H1 (cell line): ENCODE measurements at regions not wholly inside any gene's neighbourhood (a gene's known extent, or its start where the extent isn't known, plus 50 kb on each side); places are given as distances from the start of the nearest gene placed in this dataset.

Source experiments
- CTCF ChIA-PET: fragments of 300-600 bp; sonication (Branson Sonifier 250); formaldehyde crosslinking; loops from one replicate; lab custom pipeline; 2021; ENCODE audit not compliant: partially characterized antibody; lab: Charles Lee
- POLR2A ChIA-PET: fragments of 300-600 bp; sonication (Branson Sonifier 250); formaldehyde crosslinking; loops from one replicate; lab custom pipeline; 2021; ENCODE audit warnings: inconsistent platforms; ENCODE audit not compliant: partially characterized antibody; lab: Charles Lee
- DNase-seq, 2 experiments: peaks; one replicate each; pipeline versions ENCODE4 v3.0.0 to v3.0.0-alpha.2; 2010 to 2022; ENCODE audit warnings: low spot score in 2 of 2, low read depth in 1 of 2, mixed read lengths in 1 of 2
- FAIRE-seq: peaks from 2 replicates; lab custom pipeline; 2011; peaks lifted over from hg19 to GRCh38; lab: Jason Lieb, UNC
- H2AFZ ChIP-seq: 2 replicates; pipeline ENCODE4 v1.8.1; 2012; ENCODE audit warnings: low read length, inconsistent platforms
- H2AK5ac ChIP-seq: 2 replicates; pipeline ENCODE4 v1.6.1; 2013; ENCODE audit warnings: low read depth, low read length
- H2BK120ac ChIP-seq: replicated peaks from 2 replicates; pipeline ENCODE3; 2013; ENCODE audit warnings: low read depth, low read length, inconsistent platforms
- H2BK12ac ChIP-seq: 2 replicates; pipeline ENCODE4 v1.6.1; 2013; ENCODE audit warnings: low read depth, low read length
- H2BK15ac ChIP-seq: 2 replicates; pipeline ENCODE4 v1.6.1; 2013; ENCODE audit warnings: low read length
- H2BK20ac ChIP-seq: 2 replicates; pipeline ENCODE4 v1.6.1; 2013; ENCODE audit warnings: low read length
- H2BK5ac ChIP-seq: 2 replicates; pipeline ENCODE4 v1.6.1; 2013; ENCODE audit warnings: low read depth, low read length
- H3K14ac ChIP-seq: 2 replicates; pipeline ENCODE4 v1.6.1; 2013; ENCODE audit warnings: inconsistent platforms; ENCODE audit not compliant: insufficient read length
- H3K18ac ChIP-seq: 2 replicates; pipeline ENCODE4 v1.6.1; 2013; ENCODE audit warnings: low read length; ENCODE audit errors: extremely low read depth
- H3K23ac ChIP-seq: 2 replicates; pipeline ENCODE4 v1.6.1; 2013; ENCODE audit warnings: inconsistent platforms; ENCODE audit not compliant: insufficient read length
- H3K23me2 ChIP-seq: 2 replicates; pipeline ENCODE4 v1.6.1; 2013; ENCODE audit warnings: low read depth, low read length
- H3K27ac ChIP-seq: 2 replicates; pipeline ENCODE4 v1.6.1; 2011; ENCODE audit warnings: low read depth, low read length, inconsistent platforms
- H3K27me3 ChIP-seq, 4 experiments: replicated peaks in 1 of 4; 1 replicate in 1 of 4; 2 replicates in 3 of 4; pipeline versions ENCODE4 v1.6.1 to v1.8.1; 2011 to 2013; ENCODE audit warnings: low read length in 3 of 4, mild to moderate bottlenecking in 3 of 4, inconsistent platforms in 2 of 4, mixed read lengths in 2 of 4, moderate library complexity in 1 of 4; ENCODE audit not compliant: control insufficient read depth in 3 of 4, insufficient read depth in 3 of 4; ENCODE audit errors: extremely low read depth in 1 of 4
- H3K36me3 ChIP-seq, 4 experiments: 2 replicates each; pipeline versions ENCODE4 v1.6.1 to v1.8.1; 2011 to 2013; ENCODE audit warnings: mild to moderate bottlenecking in 4 of 4, low read length in 3 of 4, moderate library complexity in 2 of 4, control low read depth in 1 of 4, inconsistent platforms in 1 of 4; ENCODE audit not compliant: insufficient read depth in 4 of 4, control insufficient read depth in 2 of 4
- H3K4ac ChIP-seq: replicated peaks from 2 replicates; pipeline ENCODE3; 2013; ENCODE audit warnings: low read length, low read depth, mixed read lengths, inconsistent platforms; ENCODE audit not compliant: insufficient read length
- H3K4me1 ChIP-seq, 4 experiments: replicated peaks in 1 of 4; 1 replicate in 1 of 4; 2 replicates in 3 of 4; pipeline versions ENCODE4 v1.6.1 to v1.8.1; 2011 to 2013; ENCODE audit warnings: low read length in 3 of 4, inconsistent platforms in 2 of 4, mixed read lengths in 1 of 4; ENCODE audit not compliant: insufficient read depth in 4 of 4, control insufficient read depth in 3 of 4
- H3K4me2 ChIP-seq, 2 experiments: 2 replicates each; pipeline versions ENCODE4 v1.6.1 to v1.8.1; 2011 to 2013; ENCODE audit warnings: low read depth in 2 of 2, low read length in 2 of 2, control low read depth in 1 of 2, inconsistent platforms in 1 of 2, mild to moderate bottlenecking in 1 of 2; ENCODE audit not compliant: insufficient read depth in 1 of 2
- H3K4me3 ChIP-seq, 4 experiments: fragments of 200-600, 300-600 bp in 1 of 4; sonication (generic), shearing (Covaris generic), sonication (Bioruptor Twin) in 1 of 4; 2 replicates each; pipeline versions ENCODE4 v1.5.1 to v1.8.1; 2011 to 2016; ENCODE audit warnings: low read length in 4 of 4, low read depth in 3 of 4, control low read depth in 2 of 4, inconsistent platforms in 2 of 4, mild to moderate bottlenecking in 2 of 4, mixed read lengths in 1 of 4, moderate library complexity in 1 of 4; ENCODE audit not compliant: insufficient read depth in 2 of 4; ENCODE audit errors: extremely low read depth in 1 of 4
- H3K56ac ChIP-seq: replicated peaks from 2 replicates; pipeline ENCODE3; 2013; ENCODE audit warnings: low read depth, mild to moderate bottlenecking, mixed read lengths, low read length, inconsistent platforms; ENCODE audit not compliant: insufficient read length
- H3K79me1 ChIP-seq: 2 replicates; pipeline ENCODE4 v1.6.1; 2013; ENCODE audit warnings: low read depth, low read length, control low read depth
- H3K79me2 ChIP-seq, 2 experiments: 2 replicates each; pipeline versions ENCODE4 v1.6.1 to v1.8.1; 2012 to 2013; ENCODE audit warnings: low read length in 2 of 2, mild to moderate bottlenecking in 2 of 2, inconsistent platforms in 1 of 2; ENCODE audit not compliant: insufficient read depth in 2 of 2, control insufficient read depth in 1 of 2
- H3K9ac ChIP-seq, 4 experiments: replicated peaks in 1 of 4; 1 replicate in 1 of 4; 2 replicates in 3 of 4; pipeline versions ENCODE4 v1.6.1 to v1.8.1; 2011 to 2013; ENCODE audit warnings: low read depth in 3 of 4, low read length in 3 of 4, control low read depth in 2 of 4, mild to moderate bottlenecking in 2 of 4, moderate library complexity in 2 of 4, inconsistent platforms in 1 of 4; ENCODE audit errors: extremely low read depth in 1 of 4
- H3K9me3 ChIP-seq, 2 experiments: 2 replicates each; pipeline versions ENCODE4 v1.6.1 to v1.8.1; 2012 to 2013; ENCODE audit warnings: mild to moderate bottlenecking in 2 of 2, moderate library complexity in 2 of 2, control low read depth in 1 of 2, inconsistent platforms in 1 of 2, low read depth in 1 of 2, low read length in 1 of 2, mixed read lengths in 1 of 2; ENCODE audit not compliant: insufficient read depth in 2 of 2
- H4K20me1 ChIP-seq, 2 experiments: replicated peaks in 1 of 2; 2 replicates each; pipeline versions ENCODE3 to v1.8.1; 2011 to 2013; ENCODE audit warnings: inconsistent platforms in 2 of 2, low read length in 2 of 2, mild to moderate bottlenecking in 1 of 2; ENCODE audit not compliant: insufficient read depth in 2 of 2, control insufficient read depth in 1 of 2
- H4K5ac ChIP-seq: 2 replicates; pipeline ENCODE4 v1.6.1; 2013; ENCODE audit warnings: low read length, low read depth, mixed read lengths, inconsistent platforms; ENCODE audit not compliant: insufficient read length
- H4K8ac ChIP-seq: 2 replicates; pipeline ENCODE4 v1.8.0; 2013; ENCODE audit warnings: mild to moderate bottlenecking, moderate library complexity, low read length, inconsistent platforms; ENCODE audit not compliant: insufficient read depth; ENCODE audit errors: extremely low read depth
- H4K91ac ChIP-seq: replicated peaks from 2 replicates; pipeline ENCODE3; 2013; ENCODE audit warnings: low read length, mixed read lengths, inconsistent platforms; ENCODE audit not compliant: insufficient read length
- KDM4A ChIP-seq: IDR thresholded peaks from one replicate; pipeline ENCODE4 v1.7.1; 2012; ENCODE audit warnings: low read depth, mild to moderate bottlenecking, moderate library complexity, low read length, inconsistent platforms; ENCODE audit not compliant: severe bottlenecking
- WGBS, 2 experiments: shearing (Covaris generic) in 1 of 2; methylation state at CpG; one replicate each; pipeline versions ENCODE4 v1.1.6 to v1.1.7; 2013 to 2015; ENCODE audit warnings: low lambda C conversion rate in 2 of 2, mixed read lengths in 2 of 2, inconsistent platforms in 1 of 2, low coverage in 1 of 2, missing lambda C conversion rate in 1 of 2; ENCODE audit not compliant: insufficient replicate concordance in 2 of 2, insufficient coverage in 1 of 2, insufficient read length in 1 of 2; ENCODE audit errors: extremely low coverage in 1 of 2, missing lambda C conversion rate in 1 of 2; 5-methylcytosine and 5-hydroxymethylcytosine counted together

- Histone ChIP-seq H3K9ac (no peak overlapping the region), H3K56ac (no peak overlapping the region), H2AFZ (no peak overlapping the region), H3K4me1 (peaks cover 0 to 4% (median 2%) of the 10 kb centered on the region in 4 experiments; a peak in 3 of 7 replicates), H2AK5ac (no peak overlapping the region), H3K4me3 (no peak overlapping the region), H3K14ac (no peak overlapping the region), H4K20me1 (no peaks in the 10 kb centered on the region), H3K79me1 (no peaks in the 10 kb centered on the region), H4K8ac (no peak overlapping the region), H3K4me2 (no peak overlapping the region), H3K23me2 (no peaks in the 10 kb centered on the region), H2BK20ac (no peak overlapping the region), H3K4ac (no peak overlapping the region), H2BK5ac (no peak overlapping the region), H2BK120ac (no peak overlapping the region), H3K79me2 (no peaks in the 10 kb centered on the region), H2BK12ac (no peak overlapping the region), H4K5ac (no peak overlapping the region), H3K9me3 (no peaks in the 10 kb centered on the region), H3K27ac (no peak overlapping the region), H3K36me3 (no peaks in the 10 kb centered on the region), H2BK15ac (no peak overlapping the region), H3K23ac (no peak overlapping the region), H4K91ac (no peak overlapping the region), H3K18ac (no peak overlapping the region), H3K27me3 (peaks cover 0 to 4% (median 2%) of the 10 kb centered on the region in 4 experiments; a peak in 4 of 7 replicates)
- DNase-seq, result no peak
- ChIA-PET POLR2A (no interaction called here), CTCF (interaction anchor here (2.1 kb wide), 1 partner anchor 11 kb away, joined by 9 read pairs; no protein-coding TSS in a partner anchor)
- FAIRE-seq, result no peak
- WGBS, 2 experiments, result 92% methylated on average over 4 of the region's 4 CpGs; no CpG with 5 or more reads in 1 of the 2 experiments
- TF ChIP-seq KDM4A, result no peak
Observed at GRCh38 chr1:114208714-114209113, 55.0 kb upstream of the SYT6 start.
